Body of pancreas (tissue), 4 donors: ENCODE measurements at regions not wholly inside any gene's neighbourhood (a gene's known extent, or its start where the extent isn't known, plus 50 kb on each side); places are given as distances from the start of the nearest gene placed in this dataset.

Source experiments
- CTCF ChIP-seq, 7 experiments: fragments of 450-650 bp in 4 of 7; fragments of 200-600 bp in 3 of 7; sonication (generic) in 3 of 7; IDR thresholded peaks; one replicate each; pipeline ENCODE4 v1.5.1; 2016 to 2019; ENCODE audit warnings: antibody characterized with exemption in 7 of 7
- POLR2A ChIP-seq, 3 donors: fragments of 450-650 bp; IDR thresholded peaks; one replicate each; pipeline ENCODE4 v1.6.1; 2016; ENCODE audit warnings: antibody characterized with exemption in 3 of 3, mild to moderate bottlenecking in 2 of 3

GRCh38 chr6:104630955-104631354 is 228.8 kb downstream of the HACE1 start:
- TF ChIP-seq CTCF (IDR thresholded peaks at IDR 0.05): no peak
- no peak for TF ChIP-seq POLR2A (IDR thresholded peaks at IDR 0.05)
